GM12878 (cell line): ENCODE measurements at regions not wholly inside any gene's neighbourhood (a gene's known extent, or its start where the extent isn't known, plus 50 kb on each side); places are given as distances from the start of the nearest gene placed in this dataset.

ENCODE experiments used
- ATAC-seq: fragments of 200-7000 bp; cut with Tn5 transposase; 3 replicates; pipeline ENCODE4 v1.9.1; 2020; ENCODE audit warnings: mild to moderate bottlenecking, moderate library complexity
- BruUV-seq: library from RNA; stranded (reverse); fragments of 400-500 nt; replicated peaks from 2 replicates; lab custom pipeline; 2021; lab: Mats Ljungman, UMichigan
- CTCF ChIA-PET: fragments of 300-600 bp; sonication (Branson Sonifier 250); formaldehyde crosslinking; extraction: SDS; loops from one replicate; lab custom pipeline; 2021; ENCODE audit warnings: inconsistent platforms; lab: Yijun Ruan, JAX
- POLR2A ChIA-PET: fragments of 350-600 bp; formaldehyde crosslinking; extraction: SDS; loops from one replicate; lab custom pipeline; 2021; ENCODE audit warnings: inconsistent platforms; lab: Charles Lee
- RAD21 ChIA-PET: fragments of 300-600 bp; sonication (Branson Sonifier 250); formaldehyde crosslinking; loops from one replicate; lab custom pipeline; 2023; ENCODE audit warnings: antibody characterized with exemption; ENCODE audit not compliant: unreplicated experiment; lab: Charles Lee
- SMC1A ChIA-PET: fragments of 300-600 bp; sonication (Branson Sonifier 250); formaldehyde crosslinking; loops from one replicate; lab custom pipeline; 2023; ENCODE audit not compliant: unreplicated experiment, uncharacterized antibody; lab: Charles Lee
- DNase-seq: peaks from one replicate; pipeline ENCODE4 v3.0.0-alpha.2; 2011; ENCODE audit warnings: low read depth, low spot score
- FAIRE-seq: peaks from 3 replicates; lab custom pipeline; 2011; peaks lifted over from hg19 to GRCh38; lab: Jason Lieb, UNC
- H2AFZ ChIP-seq: 2 replicates; pipeline ENCODE4 v1.6.0; 2011; ENCODE audit warnings: low read depth, low read length, control low read depth; ENCODE audit not compliant: control insufficient read depth
- H3K27ac ChIP-seq: 2 replicates; pipeline ENCODE4 v1.5.1; 2011; ENCODE audit warnings: control low read depth; ENCODE audit not compliant: control insufficient read depth, insufficient read depth
- H3K27me3 ChIP-seq, 2 experiments: replicated peaks in 1 of 2; 2 replicates each; pipeline versions ENCODE4 v1.6.0 to v1.6.1; 2011; ENCODE audit warnings: low read length in 1 of 2; ENCODE audit not compliant: control insufficient read depth in 2 of 2, insufficient read depth in 2 of 2
- H3K36me3 ChIP-seq, 2 experiments: 2 replicates each; pipeline ENCODE4 v1.5.1; 2011; ENCODE audit warnings: low read length in 1 of 2; ENCODE audit not compliant: control insufficient read depth in 2 of 2, insufficient read depth in 2 of 2
- H3K4me1 ChIP-seq: 2 replicates; pipeline ENCODE4 v1.6.1; 2011; ENCODE audit warnings: mild to moderate bottlenecking, low read length, moderate library complexity, mixed read lengths; ENCODE audit not compliant: control insufficient read depth, insufficient read depth
- H3K4me2 ChIP-seq: 2 replicates; pipeline ENCODE4 v1.6.0; 2011; ENCODE audit warnings: control low read depth; ENCODE audit not compliant: control insufficient read depth, insufficient read depth
- H3K4me3 ChIP-seq: fragments of 200-600 bp; sonication (generic); 2 replicates; pipeline ENCODE4 v1.5.1; 2016
- H3K79me2 ChIP-seq: 2 replicates; pipeline ENCODE4 v1.6.0; 2011; ENCODE audit warnings: low read length; ENCODE audit not compliant: control insufficient read depth, insufficient read depth
- H3K9ac ChIP-seq: 2 replicates; pipeline ENCODE4 v1.8.0; 2011; ENCODE audit warnings: low read length, control low read depth, mixed read lengths; ENCODE audit not compliant: control insufficient read depth, insufficient read depth
- H3K9me3 ChIP-seq: replicated peaks from 3 replicates; pipeline ENCODE4 v1.5.1; 2011; ENCODE audit warnings: mild to moderate bottlenecking, low read length; ENCODE audit not compliant: control insufficient read depth, insufficient read depth
- H4K20me1 ChIP-seq: 2 replicates; pipeline ENCODE4 v1.6.0; 2011; ENCODE audit not compliant: control insufficient read depth, insufficient read depth
- CBFB ChIP-seq: IDR thresholded peaks from 2 replicates; pipeline ENCODE4 v1.6.1; 2016; ENCODE audit warnings: antibody characterized with exemption, low read depth
- CBX3 ChIP-seq: fragments of 200-600 bp; sonication (generic); IDR thresholded peaks from 2 replicates; pipeline ENCODE4 v1.6.1; 2016; ENCODE audit warnings: low read depth, borderline replicate concordance
- CHD2 ChIP-seq: IDR thresholded peaks from 2 replicates; pipeline ENCODE4 v1.6.1; 2011; ENCODE audit warnings: low read depth, low read length, improper control_type of control experiment, borderline replicate concordance
- EZH2 ChIP-seq: IDR thresholded peaks from 2 replicates; pipeline ENCODE4 v1.6.1; 2012; ENCODE audit warnings: low read depth, mild to moderate bottlenecking, control low read depth, inconsistent platforms, low read length, borderline replicate concordance; ENCODE audit not compliant: control insufficient read depth
- GABPA ChIP-seq: IDR thresholded peaks from 2 replicates; pipeline ENCODE4 v1.6.1; 2014; ENCODE audit warnings: antibody characterized with exemption, low read depth, mild to moderate bottlenecking, inconsistent platforms
- KDM1A ChIP-seq: fragments of 200-600 bp; sonication (generic); IDR thresholded peaks from 2 replicates; pipeline ENCODE4 v1.6.1; 2016; ENCODE audit warnings: borderline replicate concordance
- NFYB ChIP-seq: IDR thresholded peaks from 2 replicates; pipeline ENCODE4 v1.6.1; 2011; ENCODE audit warnings: low read depth, mild to moderate bottlenecking, low read length, improper control_type of control experiment, moderate library complexity; ENCODE audit not compliant: insufficient read depth
- NR2C1 ChIP-seq: fragments of 450-650 bp; IDR thresholded peaks from 2 replicates; pipeline ENCODE4 v1.6.1; 2017; ENCODE audit warnings: antibody characterized with exemption, mild to moderate bottlenecking, moderate library complexity
- RAD21 ChIP-seq: IDR thresholded peaks from 2 replicates; pipeline ENCODE4 v1.6.1; 2011; ENCODE audit warnings: mild to moderate bottlenecking, low read depth, low read length, moderate library complexity; ENCODE audit not compliant: insufficient read depth
- RFX5 ChIP-seq: IDR thresholded peaks from 2 replicates; pipeline ENCODE4 v1.6.1; 2011; ENCODE audit warnings: low read depth, low read length, improper control_type of control experiment
- TCF7 ChIP-seq: IDR thresholded peaks from 2 replicates; pipeline ENCODE4 v1.6.1; 2014; ENCODE audit warnings: antibody characterized with exemption, borderline replicate concordance
- WGBS: methylation state at CpG from one replicate; pipeline ENCODE4 v1.1.6; 2016; ENCODE audit warnings: low lambda C conversion rate; ENCODE audit not compliant: insufficient replicate concordance, insufficient coverage; ENCODE audit errors: missing lambda C conversion rate; 5-methylcytosine and 5-hydroxymethylcytosine counted together
- in situ Hi-C: fragments of 300-500 bp; cut with MboI; formaldehyde crosslinking; loops from 9 replicates; pipeline ENCODE4 v1.14.3; 2018; ENCODE audit warnings: mixed read lengths
- intact Hi-C: fragments of 100-400 bp; cut with micrococcal nuclease; formaldehyde crosslinking; loops from one replicate; pipeline ENCODE4 v1.14.2; 2022; ENCODE audit not compliant: unreplicated experiment

DNA sequence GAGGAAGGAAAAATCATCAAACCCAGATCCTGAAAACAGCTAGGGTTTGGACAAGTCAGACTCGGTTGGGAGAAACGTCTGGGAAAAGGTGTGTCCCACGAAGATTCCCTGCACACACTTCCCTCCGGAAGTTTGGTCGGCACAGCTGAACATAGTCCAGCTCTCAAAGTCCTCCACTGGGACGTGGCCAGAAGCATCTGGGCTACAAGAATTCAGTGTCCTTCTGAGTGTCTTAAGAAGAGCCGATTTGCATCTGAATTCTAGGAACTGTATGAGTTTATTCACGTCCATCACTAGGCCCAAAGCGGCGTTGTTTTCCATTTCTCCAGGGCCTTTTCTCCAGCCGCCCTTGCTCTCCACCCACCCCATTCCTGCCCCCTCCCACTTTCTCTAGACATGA, 109.1 kb downstream of the C17orf67 start (continued):
- TF ChIP-seq RFX5: no peak
- no peak for TF ChIP-seq GABPA
- TF ChIP-seq CBX3: no peak
- TF ChIP-seq NR2C1: no peak
- TF ChIP-seq TCF7: no peak
- TF ChIP-seq CBFB: no peak
- TF ChIP-seq NFYB: no peak
- no peak for TF ChIP-seq EZH2
- no peak for TF ChIP-seq CHD2
- TF ChIP-seq KDM1A: no peak

DNA sequence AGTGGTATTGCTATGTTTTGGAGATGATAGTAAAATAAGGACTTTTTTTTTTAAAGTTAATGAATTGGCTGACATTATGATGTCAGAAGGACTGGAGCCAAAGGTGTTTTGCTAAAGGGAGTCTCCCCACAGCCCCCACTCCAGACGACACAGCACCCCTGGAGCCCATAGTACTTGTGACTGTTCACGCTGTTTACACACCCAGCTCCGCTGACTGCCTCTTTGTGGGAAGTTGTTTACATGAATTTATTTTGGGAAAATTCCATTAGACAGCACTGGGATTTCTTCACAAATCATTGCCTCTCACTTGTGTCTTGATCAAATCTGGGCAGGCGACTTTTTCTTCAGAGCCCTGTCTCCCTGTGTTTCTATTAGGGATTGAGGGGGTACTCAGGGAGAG, 108.6 kb downstream of the C17orf67 start:
- no peaks in the 10 kb centered on the region for H3K9me3 ChIP-seq
- H3K27ac ChIP-seq: no peak overlapping the region
- H2AFZ ChIP-seq: no peak overlapping the region
- no TSS peak for BruUV-seq
- H3K36me3 ChIP-seq: no peaks in the 10 kb centered on the region
- intact Hi-C loops: no loop called here
- TF ChIP-seq RAD21: no peak
- TF ChIP-seq, all 136 proteins: peak for 0
- H4K20me1 ChIP-seq: no peaks in the 10 kb centered on the region
- no peak overlapping the region for H3K4me3 ChIP-seq
- 32% methylated on average over 4 of the region's 4 CpGs for WGBS
- ATAC-seq: no peak
- ChIA-PET CTCF (interaction anchor here (1.7 kb wide), 1 partner anchor 9 kb away, joined by 10 read pairs; no protein-coding TSS in a partner anchor), RAD21 (no interaction called here), POLR2A (no interaction called here), SMC1A (interaction anchor here (1.1 kb wide), 1 partner anchor 9 kb away, joined by 3 read pairs; no protein-coding TSS in a partner anchor)
- in situ Hi-C loops: no loop called here
- no peaks in the 10 kb centered on the region for H3K79me2 ChIP-seq
- H3K9ac ChIP-seq: no peak overlapping the region
- no peaks in the 10 kb centered on the region for H3K4me1 ChIP-seq
- FAIRE-seq: no peak
- no peak for DNase-seq
- peaks cover 3 to 4% of the 10 kb centered on the region in 2 experiments; a peak in 2 of 4 replicates for H3K27me3 ChIP-seq
- H3K4me2 ChIP-seq: no peak overlapping the region
